Stromal cell of bone marrow (primary cell): ENCODE measurements at regions not wholly inside any gene's neighbourhood (a gene's known extent, or its start where the extent isn't known, plus 50 kb on each side); places are given as distances from the start of the nearest gene placed in this dataset.
"Not testable (repeated sequence)": the region's sequence is repeated elsewhere in the genome, so short reads cannot be mapped to it uniquely, and the experiment has no call there.

Experiments used
- DNase-seq: peaks from one replicate; pipeline ENCODE4 v3.0.0-alpha.2; 2012; ENCODE audit warnings: low read depth

DNA sequence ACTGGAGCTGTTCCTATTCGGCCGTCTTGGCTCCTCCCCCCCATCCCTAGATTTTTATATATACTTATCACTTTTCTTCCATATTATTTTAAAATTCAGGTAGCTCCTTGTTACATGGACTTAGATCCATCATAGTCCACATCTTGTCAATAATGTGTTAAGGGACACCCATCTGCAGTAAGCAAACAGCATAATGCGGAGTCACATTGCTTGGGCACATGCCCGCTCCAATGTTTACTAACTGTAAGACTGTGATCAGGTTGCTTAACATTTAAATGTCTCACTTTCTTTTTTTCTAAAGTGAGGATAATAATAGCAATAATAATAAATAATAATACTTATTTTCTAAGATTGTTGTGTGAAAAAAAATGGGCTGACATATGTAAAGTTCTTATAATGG is 303.2 kb upstream of the SOX14 start:
- no peak for DNase-seq

- no peak for DNase-seq
Observed at GRCh38 chr3:137463131-137463530, 301.0 kb upstream of the SOX14 start.

DNA sequence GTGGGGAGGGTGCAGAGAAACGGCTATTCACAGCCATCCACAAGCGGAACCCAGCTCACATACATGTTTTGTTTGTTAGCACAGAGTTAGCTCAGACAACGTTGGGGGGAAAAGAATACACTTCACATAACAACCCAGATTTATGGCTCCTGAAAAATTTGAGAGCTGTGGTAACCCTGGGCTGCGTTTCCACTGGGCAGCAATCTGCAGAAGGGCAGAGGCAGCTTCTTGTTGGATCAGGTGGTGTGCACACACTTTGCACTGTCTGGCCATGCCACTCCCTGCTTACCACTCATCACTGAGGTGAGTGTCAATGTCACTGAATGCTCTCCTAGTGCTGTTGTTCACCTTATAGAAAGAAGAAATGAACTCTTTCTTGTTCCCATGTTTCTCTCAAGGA is 299.8 kb upstream of the SOX14 start:
- DNase-seq, result no peak

DNA sequence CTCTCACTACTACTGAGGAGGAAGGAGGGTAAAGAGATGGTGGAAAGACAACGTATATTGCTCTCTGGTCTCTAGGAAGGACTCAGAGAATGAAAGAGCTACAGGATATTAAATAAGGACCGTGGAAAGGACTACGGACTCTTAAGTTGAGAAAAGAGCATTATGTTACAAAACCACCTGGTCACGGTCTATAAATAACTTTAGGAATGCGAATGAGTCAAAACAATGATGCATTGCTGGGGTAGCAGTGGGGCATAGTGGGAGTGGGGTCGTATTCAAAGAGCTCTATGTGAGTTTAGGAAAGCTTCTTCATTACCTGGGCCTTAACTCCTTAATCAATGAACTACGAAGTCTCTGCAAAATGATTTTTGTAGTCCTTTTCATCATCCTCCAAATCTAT is 295.7 kb upstream of the SOX14 start:
- DNase-seq, result no peak

DNA sequence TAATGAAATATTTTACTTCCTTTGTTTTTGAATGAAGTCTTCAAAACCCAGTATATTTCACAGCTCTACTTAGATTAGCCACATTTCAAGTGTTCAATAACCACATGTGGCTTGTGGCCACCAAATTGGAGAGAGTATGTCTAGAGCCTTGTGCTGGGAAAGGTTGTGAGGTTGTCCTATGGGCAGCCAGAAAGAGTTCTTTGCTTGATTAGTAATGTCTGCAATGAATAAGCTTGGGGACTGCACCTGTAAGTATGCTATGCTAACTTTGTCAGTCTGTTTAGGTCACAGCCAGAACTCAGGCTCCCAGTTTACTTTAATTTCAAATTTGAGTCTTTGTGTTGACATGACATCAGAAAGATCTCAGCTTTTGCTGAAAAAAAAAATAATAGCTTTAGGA is 294.9 kb upstream of the SOX14 start:
- DNase-seq, result no peak

- no peak for DNase-seq
Observed at GRCh38 chr3:137471130-137471529, 293.0 kb upstream of the SOX14 start.

DNA sequence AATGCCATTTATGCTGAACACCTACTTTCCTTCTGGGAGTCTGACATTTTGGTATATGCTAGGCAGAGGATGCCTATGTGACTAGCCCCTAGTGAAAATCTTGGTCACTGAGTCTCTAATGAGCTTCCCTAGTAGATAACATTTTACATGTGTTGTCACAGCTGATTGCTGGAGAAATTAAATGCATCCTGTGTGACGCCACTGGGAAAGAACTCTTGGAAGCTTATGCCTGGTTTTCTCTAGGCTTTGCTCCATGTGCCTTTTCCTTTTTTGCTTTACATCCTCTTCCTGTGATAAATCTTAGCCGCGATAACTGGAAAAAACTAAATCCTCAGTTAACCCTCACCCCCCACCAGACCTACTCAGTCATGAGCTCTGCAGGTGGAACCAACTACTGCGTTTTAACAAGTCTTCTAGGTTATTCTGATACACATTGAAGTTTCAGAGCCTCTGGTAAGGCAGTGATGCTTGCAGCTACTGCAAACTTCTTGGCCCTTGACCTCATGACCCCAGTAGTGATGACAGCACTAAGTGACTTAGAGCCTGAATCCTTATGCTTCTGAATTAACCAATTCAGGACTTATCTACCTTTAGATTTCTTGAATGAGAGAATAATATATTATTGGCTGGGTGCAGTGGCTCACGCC is 292.4 kb upstream of the SOX14 start:
- no peak for DNase-seq

- DNase-seq, result no peak
Observed at GRCh38 chr3:137477614-137478013, 286.5 kb upstream of the SOX14 start.

DNA sequence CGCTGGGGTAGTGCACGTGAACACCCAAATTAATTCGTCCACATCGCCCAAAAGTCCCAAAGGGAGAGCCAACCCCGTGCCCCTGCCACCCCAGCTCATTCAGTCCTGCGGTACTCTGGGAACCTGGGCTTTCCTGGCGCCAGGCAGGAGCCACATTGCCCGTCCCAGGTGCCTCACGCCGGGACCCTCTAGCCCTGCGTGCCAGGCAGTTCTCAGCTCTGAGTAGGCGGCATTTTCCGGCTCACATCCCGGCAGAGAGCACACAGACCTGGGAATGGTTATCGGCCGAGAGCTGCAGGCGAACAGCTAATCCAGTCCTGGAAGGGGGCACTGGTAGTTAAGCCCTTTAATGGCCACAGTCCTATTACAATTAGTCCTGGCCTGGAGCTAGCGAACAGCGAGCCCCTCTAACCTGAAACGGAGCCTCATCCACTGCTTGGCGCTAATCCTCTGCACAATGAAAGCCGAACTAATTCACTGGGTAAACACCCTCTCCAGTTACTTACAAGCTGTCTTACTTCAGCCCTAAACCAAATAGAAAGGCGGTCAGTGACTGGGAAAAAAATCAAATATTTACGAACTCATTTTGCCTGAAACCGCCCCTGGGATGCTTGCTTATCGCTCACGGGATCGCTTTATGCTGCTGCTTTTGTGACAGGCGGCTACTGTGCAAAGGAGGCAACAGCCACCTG is 254.6 kb upstream of the SOX14 start:
- no peak for DNase-seq

GRCh38 chr3:137511655-137512054 is 252.5 kb upstream of the SOX14 start:
- no peak for DNase-seq

GRCh38 chr3:137514853-137515252 is 249.3 kb upstream of the SOX14 start:
- DNase-seq, result no peak

DNA sequence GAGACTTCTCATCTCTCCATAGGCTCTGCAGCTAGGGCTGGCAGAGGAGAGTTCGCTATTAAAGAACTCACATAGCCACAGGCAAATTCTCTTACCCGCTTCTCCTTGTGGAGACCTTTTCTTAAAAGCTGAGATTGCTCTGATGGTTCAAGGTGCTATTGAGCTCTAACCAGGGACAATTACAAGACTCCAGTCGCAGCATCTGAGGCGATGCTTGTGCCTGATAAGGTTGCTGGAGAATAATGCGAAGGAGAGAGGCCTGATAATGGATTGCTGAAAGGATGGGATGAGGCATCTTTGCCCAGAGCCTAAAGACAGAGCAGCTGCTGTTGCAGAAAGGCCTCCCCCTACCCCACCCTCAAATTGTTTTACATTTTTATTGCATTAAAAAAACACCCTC is 244.5 kb upstream of the SOX14 start:
- no peak for DNase-seq

DNA sequence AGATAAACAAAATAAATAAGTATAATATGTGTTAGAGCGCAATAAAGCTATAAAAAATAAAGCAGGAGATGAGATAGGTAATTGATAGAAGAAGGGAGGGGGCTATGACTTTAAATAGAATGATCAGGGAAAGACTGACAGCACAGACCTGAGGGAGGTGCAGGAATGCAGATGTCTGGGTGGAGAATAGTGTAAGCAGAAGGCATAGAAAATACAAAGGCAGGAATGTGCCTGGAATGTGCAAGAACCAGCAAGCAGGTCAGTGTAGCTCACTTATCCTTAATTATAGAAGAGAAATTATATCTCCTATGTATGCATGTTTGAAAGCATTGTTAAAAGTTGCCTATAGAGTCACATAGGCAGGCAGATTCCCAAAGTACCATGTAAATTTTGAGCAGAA is 239.4 kb upstream of the SOX14 start:
- no peak for DNase-seq

GRCh38 chr3:137525471-137525870 is 238.6 kb upstream of the SOX14 start:
- no peak for DNase-seq

- no peak for DNase-seq
Observed at GRCh38 chr3:137542049-137542448, 222.1 kb upstream of the SOX14 start.

GRCh38 chr3:137554242-137554641 is 209.9 kb upstream of the SOX14 start:
- DNase-seq, result no peak

- no peak for DNase-seq
Observed at GRCh38 chr3:137568880-137569279, 195.2 kb upstream of the SOX14 start.

- DNase-seq, result no peak
Observed at GRCh38 chr3:137572931-137573330, 191.2 kb upstream of the SOX14 start.

GRCh38 chr3:137582484-137582883 is 181.6 kb upstream of the SOX14 start:
- DNase-seq, result no peak

GRCh38 chr3:137583256-137583655 is 180.9 kb upstream of the SOX14 start:
- DNase-seq, result no peak

DNA sequence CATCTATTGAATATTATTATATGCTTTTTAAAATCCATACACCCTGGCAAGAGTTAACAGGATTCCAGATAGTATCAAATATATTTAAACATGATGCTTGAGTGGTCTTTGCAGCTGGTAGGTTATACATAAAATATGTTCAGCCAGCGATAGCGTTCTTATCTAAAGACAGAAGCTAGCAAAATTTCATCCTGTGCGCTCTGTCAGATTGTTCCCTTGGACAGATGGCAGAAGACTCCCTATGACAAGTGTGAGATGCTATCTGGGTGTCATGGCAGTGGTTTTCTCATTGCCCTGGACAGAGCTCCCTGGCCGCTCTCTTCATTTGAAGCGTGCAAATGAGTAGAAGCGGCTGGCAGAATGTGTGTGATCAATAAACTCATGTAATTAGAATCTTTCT is 175.2 kb upstream of the SOX14 start:
- DNase-seq, result no peak

GRCh38 chr3:137595415-137595814 is 168.7 kb upstream of the SOX14 start:
- DNase-seq, result not testable (repeated sequence)

GRCh38 chr3:137610723-137611122 is 153.4 kb upstream of the SOX14 start:
- DNase-seq, result no peak

DNA sequence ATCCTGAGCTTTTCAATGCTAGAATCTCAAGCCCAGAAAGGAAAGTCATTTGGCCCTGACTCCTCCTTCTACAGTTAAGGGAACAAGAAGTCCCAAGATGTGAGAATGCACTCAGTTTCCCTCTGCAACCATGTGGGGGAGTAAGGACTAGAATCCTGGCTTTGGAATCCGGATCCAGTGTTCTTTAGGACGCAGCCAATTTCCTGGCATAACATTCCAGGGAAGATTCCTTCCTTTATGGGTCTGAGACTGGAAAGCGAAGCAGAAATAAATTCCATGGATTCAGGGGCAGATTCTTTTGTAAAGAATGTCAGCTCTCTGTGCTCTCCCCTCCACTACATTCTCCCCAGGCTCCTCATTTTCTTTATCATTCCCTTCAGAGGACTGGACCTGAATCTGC is 151.8 kb upstream of the SOX14 start:
- no peak for DNase-seq
